ENCODE measurements at regions not wholly inside any gene's neighbourhood (a gene's known extent, or its start where the extent isn't known, plus 50 kb on each side); places are given as distances from the start of the nearest gene placed in this dataset.
"Not testable (repeated sequence)": the region's sequence is repeated elsewhere in the genome, so short reads cannot be mapped to it uniquely, and the experiment has no call there.

DNA sequence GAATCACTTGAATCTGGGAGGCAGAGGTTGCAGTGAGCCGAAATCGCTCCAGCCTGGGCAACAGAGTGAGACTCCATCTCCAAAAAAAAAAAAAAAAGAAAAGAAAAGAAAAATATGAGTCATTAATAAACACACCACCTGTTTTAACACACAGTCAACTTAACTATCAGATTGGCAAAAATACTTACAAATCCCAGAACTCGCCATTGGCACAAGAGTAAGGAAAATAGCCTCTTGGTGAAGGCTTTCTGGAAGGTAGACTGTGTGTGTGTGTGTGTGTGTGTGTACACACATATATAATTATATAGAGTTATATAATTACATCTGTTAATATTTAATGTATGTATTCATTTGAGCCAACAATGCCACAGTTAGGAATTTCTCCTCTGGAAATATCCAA is 63.7 kb upstream of the UXS1 start:
- no peak for DNase-seq (ENCODE audit: low read depth)

DNA sequence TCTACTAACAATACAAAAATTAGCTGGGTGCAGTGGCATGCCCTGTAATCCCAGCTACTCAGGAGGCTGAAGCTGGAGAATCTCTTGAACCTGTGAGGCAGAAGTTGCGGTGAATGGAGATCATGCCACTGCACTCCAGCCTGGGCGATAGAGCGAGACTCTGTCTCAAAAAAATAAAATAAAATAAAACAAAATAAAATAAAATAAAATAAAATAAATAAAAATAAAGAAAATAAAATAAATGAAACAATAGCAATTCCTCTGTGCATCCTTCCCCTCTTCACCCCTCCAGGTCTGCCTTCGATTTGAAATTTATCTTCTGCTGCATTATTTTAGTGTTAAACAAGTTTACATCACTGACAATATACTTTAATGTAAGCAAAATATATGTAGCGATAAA is 63.0 kb upstream of the UXS1 start:
- DNase-seq (ENCODE audit: low read depth): no peak

DNA sequence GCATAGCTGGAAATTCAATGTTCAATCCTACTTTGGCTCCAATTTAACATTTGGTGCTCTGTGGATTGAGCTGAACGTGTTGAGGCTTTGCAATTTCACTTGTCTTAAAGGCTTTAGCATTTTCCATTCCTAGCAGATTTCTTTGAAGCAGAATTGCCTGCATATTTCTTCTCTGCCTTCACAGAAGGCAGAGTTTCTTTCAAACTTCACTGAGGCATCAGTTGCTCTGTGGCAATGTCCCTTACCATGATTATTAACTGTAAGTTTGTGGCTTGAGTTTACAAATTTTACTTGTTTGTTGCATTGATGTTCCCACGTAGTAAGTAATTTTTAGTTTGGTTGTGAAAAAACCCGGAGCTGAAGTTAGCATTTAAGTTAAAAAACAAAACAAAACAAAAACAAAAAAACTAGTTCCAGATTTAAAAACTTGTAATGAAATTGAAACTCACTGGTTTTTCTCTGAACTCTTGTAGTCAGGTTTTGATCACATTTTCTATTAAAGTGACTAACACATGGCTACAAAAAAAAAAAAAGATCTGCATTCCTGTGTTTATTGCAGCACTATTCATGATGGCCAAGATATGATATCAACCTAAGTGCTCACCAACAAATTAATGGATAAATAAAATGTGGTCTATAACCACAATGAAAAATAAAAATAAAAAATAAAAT is 55.2 kb upstream of the UXS1 start:
- DNase-seq (ENCODE audit: low read depth): not testable (repeated sequence)

DNA sequence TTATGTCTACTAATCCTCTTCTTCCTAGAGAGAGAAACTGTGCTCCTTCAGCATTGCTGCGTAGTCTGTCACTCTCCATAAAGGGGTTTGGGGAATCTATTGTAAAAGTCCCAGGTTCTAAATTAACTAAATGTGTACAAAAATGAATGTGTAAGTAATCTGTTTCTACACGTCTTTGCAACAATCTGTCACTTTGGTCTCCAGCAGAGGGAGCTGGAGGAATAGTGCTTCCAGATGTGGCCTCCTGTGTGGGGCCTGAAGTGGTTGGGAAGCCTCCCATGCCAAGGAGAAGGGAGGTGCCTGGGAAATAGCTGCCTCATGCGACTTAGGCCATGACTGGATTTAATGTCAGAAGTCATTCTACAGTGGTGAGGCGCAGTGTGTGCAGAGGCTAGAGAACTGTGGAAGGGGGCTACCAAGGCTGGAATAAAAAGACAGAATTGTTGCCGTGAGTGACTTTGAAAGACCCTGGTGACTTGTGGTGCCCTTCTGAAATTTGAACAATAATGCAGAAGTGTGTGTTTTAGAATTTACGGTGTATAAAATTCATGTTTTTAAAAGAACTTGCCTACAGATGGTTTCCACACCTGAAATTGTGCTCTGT is 54.5 kb upstream of the UXS1 start:
- not testable (repeated sequence) for DNase-seq (ENCODE audit: low read depth)
